ENCODE measurements at regions not wholly inside any gene's neighbourhood (a gene's known extent, or its start where the extent isn't known, plus 50 kb on each side); places are given as distances from the start of the nearest gene placed in this dataset.
A peak's percentile ranks its signal among the peaks of the same experiment; 100 is the strongest.

DNA sequence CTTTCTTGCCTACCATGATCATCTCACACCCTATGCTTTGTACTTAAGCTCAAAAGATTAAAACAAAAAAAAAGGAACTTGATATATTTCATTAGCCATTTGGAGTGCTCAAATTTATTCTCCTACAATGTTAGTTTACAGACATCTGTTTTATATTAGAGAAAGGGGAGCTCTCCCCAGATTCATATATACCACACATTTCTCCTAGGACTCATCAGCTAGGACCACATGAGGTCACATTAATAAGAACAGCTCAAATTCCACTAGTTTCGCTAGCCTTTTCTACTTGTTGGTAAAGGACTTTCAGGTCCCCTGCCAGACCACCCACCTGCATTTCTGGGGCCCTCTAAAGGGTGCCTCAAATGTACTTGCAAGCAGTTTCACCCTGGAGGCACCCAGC lies 151.2 kb upstream of the MMADHC start:
- Histone ChIP-seq H3K36me3 (replicated peaks in 1 of 2; ENCODE audit: control insufficient read depth in 1 of 2, insufficient read depth in 2 of 2, low read length in 1 of 2) (no peaks in the 10 kb centered on the region), H4K20me1 (ENCODE audit: insufficient read depth) (no peaks in the 10 kb centered on the region), H3F3A (replicated peaks; ENCODE audit: insufficient read depth) (peaks cover 18% of the 10 kb centered on the region), H3K4me3 (ENCODE audit: low read depth in 2 of 2, low read length in 1 of 2) (no peak overlapping the region), H3K4me2 (no peak overlapping the region), H3K9me3 (no peaks in the 10 kb centered on the region), H3K9me2 (no peaks in the 10 kb centered on the region), H3K79me2 (ENCODE audit: insufficient read depth) (no peaks in the 10 kb centered on the region), H2AFZ (ENCODE audit: low read depth) (no peak overlapping the region), H3K27ac (ENCODE audit: low read depth in 2 of 2, low read length in 1 of 2) (no peak overlapping the region; a peak in 1 of 4 replicates), H3K4me1 (ENCODE audit: control insufficient read depth in 1 of 2, insufficient read depth in 2 of 2, low read depth in 1 of 2, low read length in 1 of 2) (peaks cover 14 to 26% of the 10 kb centered on the region in 2 experiments; a peak in 3 of 4 replicates), H3K27me3 (ENCODE audit: insufficient read depth) (no peaks in the 10 kb centered on the region), H3K9ac (no peak overlapping the region)
- no peak for DNase-seq
- ChIA-PET CTCF (interaction anchor here (0.6 to 1.4 kb wide), 3 partner anchors 10 to 601 kb away, joined by 3 to 4 read pairs (median 4); no protein-coding TSS in a partner anchor), POLR2A (no interaction called here)
- TF ChIP-seq JUND (IDR thresholded peaks at IDR 0.05) (0 out of 2 replicates have a peak, but pooled peaks have one; percentile 10), PBX3 (IDR thresholded peaks at IDR 0.05) (0 out of 2 replicates have a peak, but pooled peaks have one; percentile 11), TCF12 (IDR thresholded peaks at IDR 0.05) (peak; percentile 78)
- TF ChIP-seq, protein P1, sequence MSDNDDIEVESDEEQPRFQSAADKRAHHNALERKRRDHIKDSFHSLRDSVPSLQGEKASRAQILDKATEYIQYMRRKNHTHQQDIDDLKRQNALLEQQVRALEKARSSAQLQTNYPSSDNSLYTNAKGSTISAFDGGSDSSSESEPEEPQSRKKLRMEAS (IDR thresholded peaks at IDR 0.05; ENCODE audit: low read depth), result no peak
- 78% methylated on average over 1 of the region's 1 CpG for WGBS (ENCODE audit: low lambda C conversion rate)

- Histone ChIP-seq H3K79me2 (ENCODE audit: insufficient read depth) (no peaks in the 10 kb centered on the region), H3K9me2 (no peaks in the 10 kb centered on the region), H3F3A (replicated peaks; ENCODE audit: insufficient read depth) (peaks cover 20% of the 10 kb centered on the region), H3K4me1 (ENCODE audit: control insufficient read depth in 1 of 2, insufficient read depth in 2 of 2, low read depth in 1 of 2, low read length in 1 of 2) (peaks cover 13 to 26% of the 10 kb centered on the region in 2 experiments), H4K20me1 (ENCODE audit: insufficient read depth) (no peaks in the 10 kb centered on the region), H3K4me2 (no peak overlapping the region), H2AFZ (ENCODE audit: low read depth) (no peak overlapping the region), H3K4me3 (ENCODE audit: low read depth in 2 of 2, low read length in 1 of 2) (no peak overlapping the region), H3K27me3 (ENCODE audit: insufficient read depth) (no peaks in the 10 kb centered on the region), H3K27ac (ENCODE audit: low read depth in 2 of 2, low read length in 1 of 2) (no peak overlapping the region), H3K36me3 (replicated peaks in 1 of 2; ENCODE audit: control insufficient read depth in 1 of 2, insufficient read depth in 2 of 2, low read length in 1 of 2) (no peaks in the 10 kb centered on the region), H3K9me3 (no peaks in the 10 kb centered on the region), H3K9ac (no peak overlapping the region)
- no peak for DNase-seq
- no peak for TF ChIP-seq SIN3A (IDR thresholded peaks at IDR 0.05; ENCODE audit: borderline replicate concordance, low read depth, low read length)
- no peak for TF ChIP-seq TEAD4 (IDR thresholded peaks at IDR 0.05; ENCODE audit: borderline replicate concordance, insufficient read depth)
- TF ChIP-seq, protein P2, sequence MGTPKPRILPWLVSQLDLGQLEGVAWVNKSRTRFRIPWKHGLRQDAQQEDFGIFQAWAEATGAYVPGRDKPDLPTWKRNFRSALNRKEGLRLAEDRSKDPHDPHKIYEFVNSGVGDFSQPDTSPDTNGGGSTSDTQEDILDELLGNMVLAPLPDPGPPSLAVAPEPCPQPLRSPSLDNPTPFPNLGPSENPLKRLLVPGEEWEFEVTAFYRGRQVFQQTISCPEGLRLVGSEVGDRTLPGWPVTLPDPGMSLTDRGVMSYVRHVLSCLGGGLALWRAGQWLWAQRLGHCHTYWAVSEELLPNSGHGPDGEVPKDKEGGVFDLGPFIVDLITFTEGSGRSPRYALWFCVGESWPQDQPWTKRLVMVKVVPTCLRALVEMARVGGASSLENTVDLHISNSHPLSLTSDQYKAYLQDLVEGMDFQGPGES (IDR thresholded peaks at IDR 0.05; ENCODE audit: low read depth, low read length), result no peak
- TF ChIP-seq EP300 (IDR thresholded peaks at IDR 0.05; ENCODE audit: borderline replicate concordance in 1 of 2, low read depth in 1 of 2, low read length in 1 of 2), result no peak
- no peak for TF ChIP-seq RAD21 (IDR thresholded peaks at IDR 0.05; ENCODE audit: low read length)
- TF ChIP-seq JUND (IDR thresholded peaks at IDR 0.05), result no peak
- no peak for TF ChIP-seq POLR2AphosphoS5 (IDR thresholded peaks at IDR 0.05; ENCODE audit: low read depth, low read length)
- no peak for TF ChIP-seq FOXM1 (IDR thresholded peaks at IDR 0.05; ENCODE audit: low read depth)
- TF ChIP-seq NFIC (IDR thresholded peaks at IDR 0.05; ENCODE audit: borderline replicate concordance), result no peak
- TF ChIP-seq MXI1 (IDR thresholded peaks at IDR 0.05; ENCODE audit: low read depth, low read length), result no peak
- TF ChIP-seq EZH2phosphoT487 (IDR thresholded peaks at IDR 0.05; ENCODE audit: borderline replicate concordance, low read depth), result no peak
- no peak for TF ChIP-seq RCOR1 (IDR thresholded peaks at IDR 0.05; ENCODE audit: low read length)
- no peak for TF ChIP-seq RXRA (IDR thresholded peaks at IDR 0.05; ENCODE audit: borderline replicate concordance, low read depth)
- TF ChIP-seq, protein P3, sequence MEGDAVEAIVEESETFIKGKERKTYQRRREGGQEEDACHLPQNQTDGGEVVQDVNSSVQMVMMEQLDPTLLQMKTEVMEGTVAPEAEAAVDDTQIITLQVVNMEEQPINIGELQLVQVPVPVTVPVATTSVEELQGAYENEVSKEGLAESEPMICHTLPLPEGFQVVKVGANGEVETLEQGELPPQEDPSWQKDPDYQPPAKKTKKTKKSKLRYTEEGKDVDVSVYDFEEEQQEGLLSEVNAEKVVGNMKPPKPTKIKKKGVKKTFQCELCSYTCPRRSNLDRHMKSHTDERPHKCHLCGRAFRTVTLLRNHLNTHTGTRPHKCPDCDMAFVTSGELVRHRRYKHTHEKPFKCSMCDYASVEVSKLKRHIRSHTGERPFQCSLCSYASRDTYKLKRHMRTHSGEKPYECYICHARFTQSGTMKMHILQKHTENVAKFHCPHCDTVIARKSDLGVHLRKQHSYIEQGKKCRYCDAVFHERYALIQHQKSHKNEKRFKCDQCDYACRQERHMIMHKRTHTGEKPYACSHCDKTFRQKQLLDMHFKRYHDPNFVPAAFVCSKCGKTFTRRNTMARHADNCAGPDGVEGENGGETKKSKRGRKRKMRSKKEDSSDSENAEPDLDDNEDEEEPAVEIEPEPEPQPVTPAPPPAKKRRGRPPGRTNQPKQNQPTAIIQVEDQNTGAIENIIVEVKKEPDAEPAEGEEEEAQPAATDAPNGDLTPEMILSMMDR (IDR thresholded peaks at IDR 0.05), result no peak
- no peak for TF ChIP-seq CHD2 (IDR thresholded peaks at IDR 0.05; ENCODE audit: low read length, partially characterized antibody)
- no peak for TF ChIP-seq YY1 (IDR thresholded peaks at IDR 0.05; ENCODE audit: low read depth)
- no peak for TF ChIP-seq TCF12 (IDR thresholded peaks at IDR 0.05)
- 95% methylated on average over 2 of the region's 2 CpGs for WGBS (ENCODE audit: low lambda C conversion rate)
- ChIA-PET CTCF (no interaction called here), POLR2A (no interaction called here)
Measured at GRCh38 chr2:149737896-149738295, 150.3 kb upstream of the MMADHC start.
